PFSK-1 (cell line): ENCODE measurements at regions not wholly inside any gene's neighbourhood (a gene's known extent, or its start where the extent isn't known, plus 50 kb on each side); places are given as distances from the start of the nearest gene placed in this dataset.

Experiments
- POLR2AphosphoS5 ChIP-seq: IDR thresholded peaks from 2 replicates; pipeline ENCODE4 v1.6.1; 2012; ENCODE audit warnings: low read depth, mild to moderate bottlenecking, control low read depth, low read length, moderate library complexity
- TF ChIP-seq, protein P1 (sequence below), 2 experiments: IDR thresholded peaks; 2 replicates each; pipeline versions ENCODE4 v1.6.1 to v1.8.0; 2011 to 2012; ENCODE audit warnings: low read depth in 2 of 2, low read length in 2 of 2, control low read depth in 1 of 2, inconsistent platforms in 1 of 2, mild to moderate bottlenecking in 1 of 2, moderate library complexity in 1 of 2; ENCODE audit not compliant: insufficient read depth in 1 of 2

DNA sequence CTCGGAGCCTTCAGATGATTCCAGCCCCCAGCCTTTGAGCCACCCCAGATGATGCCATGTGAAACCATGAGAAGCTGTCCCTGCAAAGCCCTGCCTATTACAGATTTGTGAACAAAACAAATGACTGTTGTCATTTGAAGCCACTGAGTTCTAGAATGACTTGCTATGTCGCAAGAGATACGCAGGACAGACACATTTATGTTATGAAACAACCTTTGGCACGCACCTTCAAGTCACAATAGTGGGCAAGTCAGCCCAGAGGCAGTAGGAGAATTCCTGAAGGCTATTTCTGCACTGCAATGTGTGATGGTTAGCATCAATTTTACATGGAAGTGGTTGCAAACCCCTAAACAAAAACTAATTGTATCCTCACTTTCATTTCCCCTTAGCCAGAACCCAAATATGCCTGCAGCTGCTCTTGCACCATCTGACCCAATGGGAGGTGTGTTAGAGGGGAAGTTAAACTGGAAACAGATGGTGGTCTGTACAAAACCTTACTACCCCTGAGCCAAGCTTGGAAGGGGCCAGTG lies 174.4 kb upstream of the ATP6AP2 start:
- TF ChIP-seq, protein P1, sequence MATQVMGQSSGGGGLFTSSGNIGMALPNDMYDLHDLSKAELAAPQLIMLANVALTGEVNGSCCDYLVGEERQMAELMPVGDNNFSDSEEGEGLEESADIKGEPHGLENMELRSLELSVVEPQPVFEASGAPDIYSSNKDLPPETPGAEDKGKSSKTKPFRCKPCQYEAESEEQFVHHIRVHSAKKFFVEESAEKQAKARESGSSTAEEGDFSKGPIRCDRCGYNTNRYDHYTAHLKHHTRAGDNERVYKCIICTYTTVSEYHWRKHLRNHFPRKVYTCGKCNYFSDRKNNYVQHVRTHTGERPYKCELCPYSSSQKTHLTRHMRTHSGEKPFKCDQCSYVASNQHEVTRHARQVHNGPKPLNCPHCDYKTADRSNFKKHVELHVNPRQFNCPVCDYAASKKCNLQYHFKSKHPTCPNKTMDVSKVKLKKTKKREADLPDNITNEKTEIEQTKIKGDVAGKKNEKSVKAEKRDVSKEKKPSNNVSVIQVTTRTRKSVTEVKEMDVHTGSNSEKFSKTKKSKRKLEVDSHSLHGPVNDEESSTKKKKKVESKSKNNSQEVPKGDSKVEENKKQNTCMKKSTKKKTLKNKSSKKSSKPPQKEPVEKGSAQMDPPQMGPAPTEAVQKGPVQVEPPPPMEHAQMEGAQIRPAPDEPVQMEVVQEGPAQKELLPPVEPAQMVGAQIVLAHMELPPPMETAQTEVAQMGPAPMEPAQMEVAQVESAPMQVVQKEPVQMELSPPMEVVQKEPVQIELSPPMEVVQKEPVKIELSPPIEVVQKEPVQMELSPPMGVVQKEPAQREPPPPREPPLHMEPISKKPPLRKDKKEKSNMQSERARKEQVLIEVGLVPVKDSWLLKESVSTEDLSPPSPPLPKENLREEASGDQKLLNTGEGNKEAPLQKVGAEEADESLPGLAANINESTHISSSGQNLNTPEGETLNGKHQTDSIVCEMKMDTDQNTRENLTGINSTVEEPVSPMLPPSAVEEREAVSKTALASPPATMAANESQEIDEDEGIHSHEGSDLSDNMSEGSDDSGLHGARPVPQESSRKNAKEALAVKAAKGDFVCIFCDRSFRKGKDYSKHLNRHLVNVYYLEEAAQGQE (IDR thresholded peaks at IDR 0.05; ENCODE audit: insufficient read depth in 1 of 2, low read depth in 2 of 2, low read length in 2 of 2) = no peak
- no peak for TF ChIP-seq POLR2AphosphoS5
